NCI-H1105 treated with DMSO at 0.1 percent for 48 hours (cell line): ENCODE measurements at regions not wholly inside any gene's neighbourhood (a gene's known extent, or its start where the extent isn't known, plus 50 kb on each side); places are given as distances from the start of the nearest gene placed in this dataset.
A peak's percentile ranks its signal among the peaks of the same experiment; 100 is the strongest.
"Not testable (repeated sequence)": the region's sequence is repeated elsewhere in the genome, so short reads cannot be mapped to it uniquely, and the experiment has no call there.

ENCODE experiments used
- DNase-seq: peaks from one replicate; lab custom pipeline; 2025; lab: John Stamatoyannopoulos, UW

GRCh38 chr16:21487956-21488355 lies 111.4 kb upstream of the METTL9 start:
- DNase-seq: not testable (repeated sequence)

- DNase-seq: not testable (repeated sequence)
Measured at GRCh38 chr16:21499046-21499445, 100.3 kb upstream of the METTL9 start.

- peak; percentile 6 for DNase-seq
Measured at GRCh38 chr16:21501223-21501868, 98.0 kb upstream of the METTL9 start.

GRCh38 chr16:21501869-21502667 lies 97.3 kb upstream of the METTL9 start:
- DNase-seq: peak; percentile 82

- not testable (repeated sequence) for DNase-seq
Measured at GRCh38 chr16:21503574-21503920, 95.8 kb upstream of the METTL9 start.

GRCh38 chr16:21503941-21504832 lies 95.2 kb upstream of the METTL9 start:
- not testable (repeated sequence) for DNase-seq

- DNase-seq: not testable (repeated sequence)
Measured at GRCh38 chr16:21505751-21506520, 93.4 kb upstream of the METTL9 start.

- DNase-seq: not testable (repeated sequence)
Measured at GRCh38 chr16:21506857-21507456, 92.4 kb upstream of the METTL9 start.

- DNase-seq: not testable (repeated sequence)
Measured at GRCh38 chr16:21507631-21508305, 91.6 kb upstream of the METTL9 start.

- not testable (repeated sequence) for DNase-seq
Measured at GRCh38 chr16:21508661-21509436, 90.5 kb upstream of the METTL9 start.

GRCh38 chr16:21509437-21510086 lies 89.8 kb upstream of the METTL9 start:
- DNase-seq: not testable (repeated sequence)

- not testable (repeated sequence) for DNase-seq
Measured at GRCh38 chr16:21510869-21511255, 88.5 kb upstream of the METTL9 start.

GRCh38 chr16:21511315-21512210 lies 87.8 kb upstream of the METTL9 start:
- DNase-seq: not testable (repeated sequence)

GRCh38 chr16:21512280-21513192 lies 86.8 kb upstream of the METTL9 start:
- DNase-seq: not testable (repeated sequence)

GRCh38 chr16:21513337-21513741 lies 86.0 kb upstream of the METTL9 start:
- DNase-seq: not testable (repeated sequence)

- not testable (repeated sequence) for DNase-seq
Measured at GRCh38 chr16:21513812-21514473, 85.4 kb upstream of the METTL9 start.

- DNase-seq: not testable (repeated sequence)
Measured at GRCh38 chr16:21514474-21514840, 84.9 kb upstream of the METTL9 start.
